ENCODE measurements at regions not wholly inside any gene's neighbourhood (a gene's known extent, or its start where the extent isn't known, plus 50 kb on each side); places are given as distances from the start of the nearest gene placed in this dataset.

GRCh38 chr18:24868760-24869237, 408.4 kb downstream of the HRH4 start:
- in situ Hi-C loops (cut with MboI; ENCODE audit: low sequenced_read_pairs), result no loop called here

DNA sequence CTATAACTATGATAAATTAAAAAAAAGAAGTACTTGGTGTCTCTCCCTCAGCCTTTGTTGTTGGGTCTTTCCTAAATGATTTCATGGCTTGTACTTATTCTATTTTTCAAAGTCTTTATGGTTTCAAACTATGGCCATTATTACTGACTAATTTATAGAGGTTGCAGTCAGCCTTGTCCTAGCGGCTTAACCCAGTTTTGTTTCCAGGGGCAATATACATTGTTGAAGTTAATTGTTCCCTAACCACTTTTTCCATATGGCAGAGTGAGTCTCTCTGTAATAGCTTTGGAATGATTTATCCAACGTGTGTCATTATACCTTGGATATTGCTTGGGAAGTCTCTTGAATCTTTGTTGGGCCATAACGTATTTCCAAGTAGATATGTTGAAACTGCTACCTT, 408.8 kb downstream of the HRH4 start:
- in situ Hi-C loops (cut with MboI; ENCODE audit: low sequenced_read_pairs), result no loop called here

- in situ Hi-C loops (cut with MboI; ENCODE audit: low sequenced_read_pairs), result no loop called here
Measured at GRCh38 chr18:24875286-24875685, 414.8 kb downstream of the HRH4 start.

DNA sequence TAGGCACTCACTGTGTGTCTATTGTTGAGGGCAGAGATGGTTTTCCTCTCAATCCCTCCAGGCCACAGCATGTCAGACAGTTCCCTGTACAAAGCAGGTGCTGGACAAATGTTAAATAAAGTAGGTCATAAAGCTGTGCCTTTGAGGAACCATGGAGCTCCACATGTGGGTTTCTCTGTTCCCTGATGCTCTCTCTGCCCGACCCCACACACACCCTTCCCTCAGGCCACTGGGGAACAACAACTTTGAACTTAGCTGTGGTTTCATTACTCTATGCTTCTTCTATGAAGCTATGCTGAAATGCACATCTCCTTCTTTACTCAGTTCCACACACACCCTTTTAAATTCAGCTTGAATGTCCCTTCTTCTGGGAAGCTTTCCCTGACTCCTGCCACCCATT, 415.3 kb downstream of the HRH4 start:
- in situ Hi-C loops (cut with MboI; ENCODE audit: low sequenced_read_pairs), result no loop called here

GRCh38 chr18:24876266-24876665, 415.8 kb downstream of the HRH4 start:
- in situ Hi-C loops (cut with MboI; ENCODE audit: low sequenced_read_pairs), result no loop called here

GRCh38 chr18:24877066-24877465, 416.6 kb downstream of the HRH4 start:
- in situ Hi-C loops (cut with MboI; ENCODE audit: low sequenced_read_pairs), result no loop called here

DNA sequence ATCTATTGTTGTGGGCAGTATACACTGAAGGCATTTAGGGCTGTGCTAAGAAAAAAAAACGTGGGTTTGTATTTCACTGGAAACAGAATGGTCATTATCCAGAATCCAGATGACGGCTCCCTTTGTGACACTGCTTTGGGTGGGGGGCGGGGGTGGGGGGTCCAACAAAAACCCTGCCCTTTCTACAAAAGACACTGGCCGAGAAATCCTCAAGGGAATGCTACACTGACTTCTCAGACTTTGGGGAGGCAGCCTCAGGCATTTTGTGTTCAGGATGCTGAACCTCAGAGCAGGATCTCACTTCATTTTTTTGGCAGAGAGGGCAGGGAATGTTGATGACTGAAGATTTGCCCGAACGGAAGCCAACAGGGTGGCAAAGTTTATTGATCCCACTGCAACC, 417.1 kb downstream of the HRH4 start:
- in situ Hi-C loops (cut with MboI; ENCODE audit: low sequenced_read_pairs), result no loop called here

- in situ Hi-C loops (cut with MboI; ENCODE audit: low sequenced_read_pairs), result no loop called here
Measured at GRCh38 chr18:24878289-24878688, 417.9 kb downstream of the HRH4 start.

GRCh38 chr18:24885276-24885675, 424.8 kb downstream of the HRH4 start:
- in situ Hi-C loops (cut with MboI; ENCODE audit: low sequenced_read_pairs), result no loop called here

DNA sequence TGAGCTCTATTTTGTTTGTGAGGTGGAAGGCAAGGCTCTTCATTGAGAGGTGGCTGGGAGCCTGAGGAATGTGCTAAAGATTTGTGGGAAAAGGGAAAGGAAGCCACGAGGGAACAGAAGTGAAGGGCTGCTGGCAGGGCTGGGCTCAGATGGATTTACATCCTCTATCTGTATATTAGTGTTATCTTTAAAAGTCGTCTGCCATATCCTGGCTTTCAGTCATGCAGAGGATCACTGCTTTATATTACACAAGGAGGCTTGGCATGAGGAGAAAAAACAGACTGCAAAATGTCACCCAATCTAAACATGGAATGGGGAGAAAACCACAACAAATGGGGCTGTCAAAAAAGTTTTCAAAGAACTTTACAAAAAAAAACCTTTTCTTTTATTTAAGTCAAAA, 434.4 kb downstream of the HRH4 start:
- in situ Hi-C loops (cut with MboI; ENCODE audit: low sequenced_read_pairs), result no loop called here

DNA sequence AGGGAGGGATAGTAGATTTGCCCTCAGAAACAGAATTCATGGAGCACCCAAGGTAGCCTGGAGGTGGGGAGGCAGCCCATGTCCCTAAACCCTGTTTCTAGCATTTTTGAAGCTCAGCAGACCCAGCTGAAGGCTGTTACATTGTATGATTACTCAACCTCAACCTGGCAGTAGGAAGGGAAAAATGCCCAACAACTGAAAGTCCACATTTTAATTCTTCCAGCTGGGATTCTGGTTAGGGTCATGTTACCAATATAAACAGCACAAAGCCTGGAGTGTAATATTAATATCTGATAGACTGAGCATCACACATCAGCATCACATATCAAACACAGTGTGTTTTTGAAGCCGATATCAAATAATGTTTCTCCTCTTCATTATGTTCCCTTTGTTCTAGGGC, 437.0 kb downstream of the HRH4 start:
- in situ Hi-C loops (cut with MboI; ENCODE audit: low sequenced_read_pairs), result no loop called here

- in situ Hi-C loops (cut with MboI; ENCODE audit: low sequenced_read_pairs), result no loop called here
Measured at GRCh38 chr18:24910221-24910620, 441.7 kb downstream of the ZNF521 start.

- in situ Hi-C loops (cut with MboI; ENCODE audit: low sequenced_read_pairs), result no loop called here
Measured at GRCh38 chr18:24913507-24914170, 438.3 kb downstream of the ZNF521 start.

GRCh38 chr18:24914171-24914525, 437.8 kb downstream of the ZNF521 start:
- in situ Hi-C loops (cut with MboI; ENCODE audit: low sequenced_read_pairs), result no loop called here

DNA sequence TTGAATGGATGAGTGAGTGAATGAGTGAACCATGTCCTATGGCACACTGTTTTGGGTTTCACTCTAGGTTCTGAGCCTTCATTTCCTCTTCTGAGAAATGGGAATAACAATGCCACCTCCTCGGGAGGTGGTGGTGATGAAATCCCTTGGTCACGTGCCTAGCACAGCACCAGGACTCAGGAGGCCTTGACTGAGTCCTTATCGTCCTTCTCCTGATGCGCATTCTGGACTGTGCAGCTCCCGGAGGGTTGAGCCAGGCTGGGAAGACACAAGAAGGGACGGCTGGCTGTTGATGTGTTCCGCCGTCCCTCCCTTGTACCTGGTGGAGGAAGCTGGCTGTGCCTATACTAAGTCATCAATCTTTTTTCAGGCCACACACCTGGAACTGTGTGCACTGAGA, 437.3 kb downstream of the ZNF521 start:
- in situ Hi-C loops (cut with MboI; ENCODE audit: low sequenced_read_pairs), result no loop called here

DNA sequence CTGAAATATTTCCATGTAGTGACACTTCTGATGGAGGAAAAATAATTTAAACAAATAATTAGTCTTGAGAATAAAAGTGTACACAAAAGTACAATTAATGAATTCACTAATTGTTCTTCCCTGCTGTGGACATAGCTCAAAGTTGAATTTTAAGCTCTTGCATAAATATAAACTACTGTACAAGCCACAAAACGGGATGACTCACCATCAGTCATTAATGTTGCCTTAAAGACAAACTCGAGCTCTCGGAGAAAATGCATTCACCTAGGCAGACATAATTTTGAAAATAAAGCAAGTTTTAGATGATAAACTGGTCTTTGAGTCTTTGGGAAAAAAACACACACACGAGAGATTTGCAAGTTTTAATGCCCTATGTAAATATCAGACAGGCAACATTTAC, 436.4 kb downstream of the ZNF521 start:
- in situ Hi-C loops (cut with MboI; ENCODE audit: low sequenced_read_pairs), result no loop called here

DNA sequence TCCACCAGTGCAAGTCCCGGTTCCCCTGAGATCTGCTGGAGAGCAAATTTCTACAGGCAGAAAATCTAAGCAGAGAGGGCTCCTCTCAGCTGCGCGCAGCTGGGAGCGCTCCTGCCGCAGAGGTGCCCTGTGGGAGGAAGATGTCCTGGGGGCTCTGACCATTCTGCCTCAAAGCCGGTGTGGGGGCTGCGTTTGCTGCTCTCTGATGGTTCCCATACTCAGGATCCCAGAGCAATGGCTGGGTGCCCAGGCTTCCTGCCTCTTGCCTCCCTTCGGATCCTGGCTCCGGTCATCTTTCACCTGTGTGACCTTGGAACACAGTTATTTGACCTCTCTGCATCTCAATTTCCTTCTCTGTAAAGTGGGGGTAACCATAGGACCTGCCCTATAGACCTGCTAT, 434.2 kb downstream of the ZNF521 start:
- in situ Hi-C loops (cut with MboI; ENCODE audit: low sequenced_read_pairs), result no loop called here

- in situ Hi-C loops (cut with MboI; ENCODE audit: low sequenced_read_pairs), result no loop called here
Measured at GRCh38 chr18:24918257-24918656, 433.7 kb downstream of the ZNF521 start.

DNA sequence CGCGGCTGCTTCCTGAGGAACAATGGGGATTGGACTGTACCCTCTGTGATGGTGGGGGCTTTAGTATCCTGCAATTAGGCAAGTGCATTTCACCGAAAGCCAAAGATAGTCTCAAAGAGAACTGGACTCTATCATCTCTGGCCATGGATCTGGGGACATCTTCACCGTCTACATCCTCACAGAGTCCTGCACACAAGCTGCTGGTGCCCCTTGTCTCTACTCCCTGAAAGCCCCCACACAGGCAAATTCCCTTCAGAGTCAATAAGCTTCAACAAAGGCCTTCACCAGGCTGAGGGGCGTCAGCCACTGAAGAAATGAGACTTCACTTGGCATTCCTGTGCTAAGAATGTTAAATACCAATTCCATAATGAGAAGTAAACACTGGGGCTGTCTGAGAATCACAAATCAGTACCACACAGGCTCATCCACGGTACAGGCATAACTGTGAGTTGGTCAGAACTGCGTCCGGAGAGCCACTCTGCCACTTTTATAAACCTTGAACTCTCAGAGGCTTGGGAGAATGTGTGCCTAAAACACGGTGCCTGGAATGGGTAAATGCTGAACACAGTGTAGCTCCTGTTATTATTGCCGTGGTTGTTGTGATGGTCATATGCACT, 432.7 kb downstream of the ZNF521 start:
- in situ Hi-C loops (cut with MboI; ENCODE audit: low sequenced_read_pairs), result no loop called here

DNA sequence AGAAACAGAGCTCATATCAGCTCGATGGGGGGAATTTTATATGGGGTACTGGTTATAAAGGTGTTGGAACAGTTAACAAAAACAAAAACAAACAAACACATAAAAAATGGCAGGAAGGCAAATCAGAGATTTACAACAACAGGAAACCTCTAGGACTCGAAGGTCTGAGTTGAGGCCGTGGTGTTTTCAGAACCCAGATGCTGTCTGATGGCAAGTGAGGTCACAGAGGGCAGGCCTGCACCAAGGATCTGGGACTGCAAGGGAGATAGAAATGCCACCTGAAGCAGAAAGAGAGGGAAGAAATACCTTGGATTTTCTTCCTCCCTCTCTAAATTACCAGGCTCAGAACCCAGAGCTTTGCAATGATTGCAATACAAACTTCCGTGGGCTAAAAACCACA, 429.5 kb downstream of the ZNF521 start:
- in situ Hi-C loops (cut with MboI; ENCODE audit: low sequenced_read_pairs), result no loop called here

GRCh38 chr18:24923138-24923537, 428.8 kb downstream of the ZNF521 start:
- in situ Hi-C loops (cut with MboI; ENCODE audit: low sequenced_read_pairs), result no loop called here

GRCh38 chr18:24924066-24924716, 427.8 kb downstream of the ZNF521 start:
- in situ Hi-C loops (cut with MboI; ENCODE audit: low sequenced_read_pairs), result no loop called here

All from HL-60/S4 treated with retinoic acid at 250 ng/mL for 4 days and 3 days (cell line).